ENCODE measurements at regions not wholly inside any gene's neighbourhood (a gene's known extent, or its start where the extent isn't known, plus 50 kb on each side); places are given as distances from the start of the nearest gene placed in this dataset.

DNA sequence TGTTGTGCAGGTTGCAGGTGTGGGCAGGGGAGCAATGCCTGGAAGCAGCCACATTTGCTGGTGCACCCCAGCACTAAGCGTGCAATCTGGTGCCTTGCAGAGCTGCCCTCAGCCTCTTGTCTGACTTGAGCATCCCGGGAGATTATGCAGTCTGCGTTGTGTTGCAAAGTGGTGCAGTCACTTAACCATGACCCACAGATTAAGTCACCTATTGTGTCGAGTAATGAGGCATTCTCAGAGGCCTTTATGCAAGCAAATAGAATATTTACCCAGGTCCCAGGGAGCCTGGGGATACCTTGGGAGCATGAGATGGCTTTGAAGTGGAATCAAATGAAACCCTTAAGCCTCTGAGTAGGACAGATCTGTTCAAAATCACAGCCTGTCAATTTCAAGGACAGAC lies 529.0 kb downstream of the TYW1 start:
- no peak overlapping the region for H3K4me3 ChIP-seq
- H3K27ac ChIP-seq = no peak overlapping the region
- H3K36me3 ChIP-seq = no peaks in the 10 kb centered on the region
- no peaks in the 10 kb centered on the region for H3K4me1 ChIP-seq
- TF ChIP-seq POLR2A (IDR thresholded peaks at IDR 0.05) = no peak
- TF ChIP-seq, protein P1, sequence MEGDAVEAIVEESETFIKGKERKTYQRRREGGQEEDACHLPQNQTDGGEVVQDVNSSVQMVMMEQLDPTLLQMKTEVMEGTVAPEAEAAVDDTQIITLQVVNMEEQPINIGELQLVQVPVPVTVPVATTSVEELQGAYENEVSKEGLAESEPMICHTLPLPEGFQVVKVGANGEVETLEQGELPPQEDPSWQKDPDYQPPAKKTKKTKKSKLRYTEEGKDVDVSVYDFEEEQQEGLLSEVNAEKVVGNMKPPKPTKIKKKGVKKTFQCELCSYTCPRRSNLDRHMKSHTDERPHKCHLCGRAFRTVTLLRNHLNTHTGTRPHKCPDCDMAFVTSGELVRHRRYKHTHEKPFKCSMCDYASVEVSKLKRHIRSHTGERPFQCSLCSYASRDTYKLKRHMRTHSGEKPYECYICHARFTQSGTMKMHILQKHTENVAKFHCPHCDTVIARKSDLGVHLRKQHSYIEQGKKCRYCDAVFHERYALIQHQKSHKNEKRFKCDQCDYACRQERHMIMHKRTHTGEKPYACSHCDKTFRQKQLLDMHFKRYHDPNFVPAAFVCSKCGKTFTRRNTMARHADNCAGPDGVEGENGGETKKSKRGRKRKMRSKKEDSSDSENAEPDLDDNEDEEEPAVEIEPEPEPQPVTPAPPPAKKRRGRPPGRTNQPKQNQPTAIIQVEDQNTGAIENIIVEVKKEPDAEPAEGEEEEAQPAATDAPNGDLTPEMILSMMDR (IDR thresholded peaks at IDR 0.05) = no peak
- ATAC-seq (no peak), DNase-seq (no peak)
- no peaks in the 10 kb centered on the region for H3K9me3 ChIP-seq
- 63 to 73% (median 66%) methylated on average over 4 of the region's 4 CpGs for WGBS, 4 donors
- peaks cover 0 to 4% (median 0%) of the 10 kb centered on the region in 9 donors for H3K27me3 ChIP-seq
- intact Hi-C loops (cut with DNase I) = no loop called here

GRCh38 chr7:67535241-67535989 lies 538.8 kb downstream of the TYW1 start:
- H3K27ac ChIP-seq = no peak overlapping the region
- no peak for DNase-seq
- no peak for ATAC-seq
- no peaks in the 10 kb centered on the region for H3K36me3 ChIP-seq
- no peak overlapping the region for H3K4me3 ChIP-seq
- no peaks in the 10 kb centered on the region for H3K27me3 ChIP-seq
- intact Hi-C loops (cut with DNase I) = no loop called here
- TF ChIP-seq POLR2A (IDR thresholded peaks at IDR 0.05) = no peak
- TF ChIP-seq, protein P1 (IDR thresholded peaks at IDR 0.05) = no peak
- peaks cover 0 to 13% (median 2%) of the 10 kb centered on the region in 12 donors for H3K9me3 ChIP-seq
- H3K4me1 ChIP-seq = no peaks in the 10 kb centered on the region
- 86 to 90% (median 89%) methylated on average over 8 of the region's 8 CpGs for WGBS, 4 donors

DNA sequence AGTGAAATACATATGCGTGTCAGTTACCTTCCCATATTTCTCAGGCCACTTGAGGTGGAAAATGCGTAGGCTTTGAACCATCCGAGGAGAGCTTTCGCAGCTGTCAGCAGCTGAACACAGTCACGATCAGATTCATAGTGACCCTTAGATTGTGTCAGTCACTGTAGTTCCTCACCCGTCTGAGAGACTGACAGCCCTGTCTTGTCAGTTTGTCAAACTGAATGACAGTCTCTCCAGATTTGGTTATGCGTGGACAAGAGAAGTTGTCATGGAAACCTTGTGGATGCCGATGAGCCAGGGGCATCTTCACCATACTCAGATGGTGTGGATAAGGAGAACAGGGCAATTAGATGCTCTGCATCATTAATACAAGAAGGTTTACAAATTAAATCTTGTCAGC lies 546.3 kb downstream of the TYW1 start:
- H3K27me3 ChIP-seq = no peaks in the 10 kb centered on the region
- TF ChIP-seq POLR2A (IDR thresholded peaks at IDR 0.05) = no peak
- TF ChIP-seq, protein P1 (IDR thresholded peaks at IDR 0.05) = no peak
- no peak overlapping the region for H3K27ac ChIP-seq
- WGBS, 4 donors = 80 to 91% (median 83%) methylated on average over 8 of the region's 8 CpGs
- ATAC-seq (no peak), DNase-seq (no peak)
- H3K9me3 ChIP-seq = no peaks in the 10 kb centered on the region
- no peaks in the 10 kb centered on the region for H3K4me1 ChIP-seq
- no peak overlapping the region for H3K4me3 ChIP-seq
- intact Hi-C loops (cut with DNase I) = no loop called here
- no peaks in the 10 kb centered on the region for H3K36me3 ChIP-seq

DNA sequence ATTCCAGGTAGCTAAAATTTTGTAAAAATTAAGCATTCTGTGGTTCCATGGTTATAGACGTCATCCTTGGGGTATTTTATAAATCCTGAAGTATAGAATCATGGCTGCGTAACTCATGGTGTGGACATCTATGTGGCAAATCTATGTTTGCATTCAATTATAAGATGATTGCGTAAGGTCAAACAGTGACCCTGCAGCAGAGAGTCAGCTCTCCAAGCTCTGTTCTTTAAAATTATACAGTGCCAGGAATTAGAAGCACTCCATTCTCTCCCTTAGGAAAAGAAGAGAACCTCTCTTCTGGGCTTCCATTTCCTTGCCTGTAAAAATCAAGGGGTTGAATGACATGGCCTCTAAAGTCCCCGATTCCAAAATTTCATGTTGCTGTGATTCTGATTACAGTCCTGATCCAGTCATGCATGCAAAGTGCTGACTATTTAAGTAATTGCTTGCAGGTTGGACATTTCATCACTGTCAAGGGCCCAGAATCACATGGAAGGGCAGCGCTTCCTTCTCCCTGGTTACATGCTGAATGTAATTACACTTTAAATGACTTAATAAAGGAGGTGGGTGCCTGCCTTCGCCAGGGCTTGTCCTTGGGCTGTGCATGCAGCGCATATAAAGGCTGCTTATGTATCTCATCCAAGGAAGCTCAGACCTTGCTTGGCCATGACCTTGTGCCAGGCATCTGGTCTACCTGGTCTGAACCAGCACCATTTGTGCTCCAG lies 550.7 kb downstream of the TYW1 start:
- Histone ChIP-seq H3K27me3 (no peaks in the 10 kb centered on the region), H3K27ac (no peak overlapping the region), H3K4me1 (no peaks in the 10 kb centered on the region), H3K36me3 (no peaks in the 10 kb centered on the region), H3K9me3 (peaks cover 0 to 8% (median 0%) of the 10 kb centered on the region in 12 donors), H3K4me3 (no peak overlapping the region)
- no peak for ATAC-seq
- intact Hi-C loops (cut with DNase I) = no loop called here
- WGBS, 4 donors = 81 to 96% (median 91%) methylated on average over 7 of the region's 7 CpGs
- DNase-seq = no peak
- TF ChIP-seq, protein P1 (IDR thresholded peaks at IDR 0.05) = no peak
- TF ChIP-seq POLR2A (IDR thresholded peaks at IDR 0.05) = no peak
